ENCODE measurements at regions not wholly inside any gene's neighbourhood (a gene's known extent, or its start where the extent isn't known, plus 50 kb on each side); places are given as distances from the start of the nearest gene placed in this dataset.
"Not testable (repeated sequence)": the region's sequence is repeated elsewhere in the genome, so short reads cannot be mapped to it uniquely, and the experiment has no call there.

GRCh38 chr6:134577998-134578397, 260.1 kb upstream of the SGK1 start:
- peak; percentile 42 to 51 for DNase-seq (ENCODE audit: low read depth in 2 of 2)

GRCh38 chr6:134575221-134575620, 257.3 kb upstream of the SGK1 start:
- DNase-seq (ENCODE audit: low read depth in 2 of 2) = no peak

GRCh38 chr6:134574491-134574890, 256.6 kb upstream of the SGK1 start:
- DNase-seq (ENCODE audit: low read depth in 2 of 2) = peak in 1 of 2 donors; percentile 21

- not testable (repeated sequence) for DNase-seq (ENCODE audit: low read depth in 2 of 2)
Measured at GRCh38 chr6:134569996-134570395, 252.1 kb upstream of the SGK1 start.

- no peak for DNase-seq (ENCODE audit: low read depth in 2 of 2)
Measured at GRCh38 chr6:134564705-134565104, 246.8 kb upstream of the SGK1 start.

GRCh38 chr6:134560019-134560418, 242.1 kb upstream of the SGK1 start:
- peak in 1 of 2 donors; percentile 40 for DNase-seq (ENCODE audit: low read depth in 2 of 2)

- no peak for DNase-seq (ENCODE audit: low read depth in 2 of 2)
Measured at GRCh38 chr6:134557509-134557908, 239.6 kb upstream of the SGK1 start.

GRCh38 chr6:134555672-134556071, 237.8 kb upstream of the SGK1 start:
- no peak for DNase-seq (ENCODE audit: low read depth in 2 of 2)

- DNase-seq (ENCODE audit: low read depth in 2 of 2) = no peak
Measured at GRCh38 chr6:134553936-134554335, 236.0 kb upstream of the SGK1 start.

- DNase-seq (ENCODE audit: low read depth in 2 of 2) = peak; percentile 68 to 85
Measured at GRCh38 chr6:134551245-134551960, 233.5 kb upstream of the SGK1 start.

- peak; percentile 94 to 97 for DNase-seq (ENCODE audit: low read depth in 2 of 2)
Measured at GRCh38 chr6:134550604-134551003, 232.7 kb upstream of the SGK1 start.

- DNase-seq (ENCODE audit: low read depth in 2 of 2) = peak; percentile 73 to 88
Measured at GRCh38 chr6:134549854-134550253, 231.9 kb upstream of the SGK1 start.

GRCh38 chr6:134546962-134547645, 229.2 kb upstream of the SGK1 start:
- DNase-seq (ENCODE audit: low read depth in 2 of 2) = no peak

GRCh38 chr6:134544737-134545136, 226.8 kb upstream of the SGK1 start:
- DNase-seq (ENCODE audit: low read depth in 2 of 2) = no peak

GRCh38 chr6:134543128-134543527, 225.2 kb upstream of the SGK1 start:
- DNase-seq (ENCODE audit: low read depth in 2 of 2) = no peak

GRCh38 chr6:134541001-134541400, 223.1 kb upstream of the SGK1 start:
- no peak for DNase-seq (ENCODE audit: low read depth in 2 of 2)

GRCh38 chr6:134539865-134540323, 222.0 kb upstream of the SGK1 start:
- peak in 1 of 2 donors; percentile 85 for DNase-seq (ENCODE audit: low read depth in 2 of 2)

GRCh38 chr6:134537765-134538164, 219.9 kb upstream of the SGK1 start:
- DNase-seq (ENCODE audit: low read depth in 2 of 2) = not testable (repeated sequence)

GRCh38 chr6:134537146-134537555, 219.2 kb upstream of the SGK1 start:
- DNase-seq (ENCODE audit: low read depth in 2 of 2) = peak; percentile 7 to 76

GRCh38 chr6:134535831-134536230, 217.9 kb upstream of the SGK1 start:
- DNase-seq (ENCODE audit: low read depth in 2 of 2) = no peak

- DNase-seq (ENCODE audit: low read depth in 2 of 2) = peak; percentile 22 to 94
Measured at GRCh38 chr6:134534708-134535149, 216.8 kb upstream of the SGK1 start.

GRCh38 chr6:134533991-134534390, 216.1 kb upstream of the SGK1 start:
- DNase-seq (ENCODE audit: low read depth in 2 of 2) = peak; percentile 68 to 92
